Dermis microvascular lymphatic vessel endothelial cell (primary cell): ENCODE measurements at regions not wholly inside any gene's neighbourhood (a gene's known extent, or its start where the extent isn't known, plus 50 kb on each side); places are given as distances from the start of the nearest gene placed in this dataset.

Experiments used
- DNase-seq, 2 donors: peaks; one replicate each; pipeline versions ENCODE4 v3.0.0 to v3.0.0-alpha.2; 2010; ENCODE audit warnings: low read depth in 2 of 2

DNA sequence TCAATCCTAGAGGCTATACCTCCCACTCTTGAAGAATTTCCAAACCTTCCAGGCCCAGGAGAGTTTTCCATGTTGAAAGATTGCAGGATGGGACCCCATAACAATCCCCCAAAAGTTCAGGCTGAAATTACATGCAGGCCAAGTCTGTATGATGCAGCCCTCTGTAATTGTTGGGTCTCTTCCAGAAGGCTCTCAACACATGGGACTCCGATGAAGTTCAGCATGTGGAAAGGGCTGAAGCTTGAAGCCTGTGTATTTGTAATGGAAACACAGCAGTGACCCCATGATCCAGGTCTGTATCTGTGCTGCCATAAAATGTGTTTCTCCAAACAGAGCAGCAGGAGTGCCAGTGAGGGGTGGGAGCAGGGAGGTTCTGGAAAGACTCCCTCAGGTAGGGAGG, 202.5 kb upstream of the LYPLAL1 start:
- DNase-seq: no peak

DNA sequence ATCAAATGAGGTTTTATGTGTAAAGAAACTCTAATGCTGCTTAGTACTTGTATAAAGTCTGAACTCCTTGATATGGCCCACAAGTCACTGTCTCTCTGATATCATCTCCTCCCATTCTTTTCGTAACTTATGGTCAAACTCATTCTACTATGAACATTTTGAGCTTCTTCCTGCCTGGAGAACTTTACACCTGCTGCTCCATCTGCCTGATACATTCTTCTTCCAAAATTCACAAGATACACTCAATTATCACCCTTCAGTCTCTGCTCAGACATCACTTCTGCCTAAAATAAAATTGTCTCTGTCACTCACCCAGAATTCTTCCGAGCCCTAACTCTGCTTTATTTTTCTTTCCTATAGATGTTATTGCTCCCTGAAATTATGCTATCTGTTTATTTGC, 192.8 kb upstream of the LYPLAL1 start:
- no peak for DNase-seq

DNA sequence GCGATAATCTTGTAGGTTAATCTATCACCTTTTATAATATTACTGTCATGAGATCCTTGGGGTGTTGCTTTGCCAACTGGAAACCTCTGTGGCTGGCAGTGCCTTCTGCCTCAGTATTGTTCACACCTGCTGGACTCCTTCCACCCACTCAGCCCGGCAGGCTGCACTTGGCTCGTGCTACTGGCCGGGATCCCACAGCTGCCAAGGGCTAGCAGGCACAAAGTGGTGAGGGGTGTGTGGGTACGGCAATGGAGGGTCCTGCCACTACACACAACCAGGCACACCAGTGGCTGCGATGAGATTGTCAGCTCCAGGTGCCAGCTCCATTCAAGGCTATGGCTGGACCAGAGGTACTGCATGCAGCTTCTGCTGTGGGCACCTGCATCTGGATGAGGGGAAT, 191.2 kb upstream of the LYPLAL1 start:
- no peak for DNase-seq

GRCh38 chr1:218983433-218983832, 190.2 kb upstream of the LYPLAL1 start:
- DNase-seq: no peak

DNA sequence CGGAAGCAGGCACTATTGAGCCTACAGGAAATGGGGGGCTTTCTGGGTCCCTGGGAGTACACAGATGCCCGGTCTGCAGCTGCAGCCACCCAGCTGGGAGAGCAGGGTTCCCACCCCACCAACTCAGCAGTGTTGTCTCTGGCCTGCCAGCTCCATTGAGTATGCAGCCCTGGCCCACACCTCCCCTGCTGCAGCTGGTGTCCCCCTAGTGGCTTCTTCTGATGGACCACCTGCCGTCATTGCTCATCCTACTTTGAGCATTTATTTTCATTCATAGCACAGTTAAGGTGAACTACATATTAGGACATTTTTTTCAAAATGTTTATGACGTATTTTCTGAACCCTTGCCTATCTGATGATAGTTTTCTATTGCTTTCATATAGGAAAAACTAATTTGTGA, 189.8 kb upstream of the LYPLAL1 start:
- peak in 1 of 2 donors; percentile 14 for DNase-seq

DNA sequence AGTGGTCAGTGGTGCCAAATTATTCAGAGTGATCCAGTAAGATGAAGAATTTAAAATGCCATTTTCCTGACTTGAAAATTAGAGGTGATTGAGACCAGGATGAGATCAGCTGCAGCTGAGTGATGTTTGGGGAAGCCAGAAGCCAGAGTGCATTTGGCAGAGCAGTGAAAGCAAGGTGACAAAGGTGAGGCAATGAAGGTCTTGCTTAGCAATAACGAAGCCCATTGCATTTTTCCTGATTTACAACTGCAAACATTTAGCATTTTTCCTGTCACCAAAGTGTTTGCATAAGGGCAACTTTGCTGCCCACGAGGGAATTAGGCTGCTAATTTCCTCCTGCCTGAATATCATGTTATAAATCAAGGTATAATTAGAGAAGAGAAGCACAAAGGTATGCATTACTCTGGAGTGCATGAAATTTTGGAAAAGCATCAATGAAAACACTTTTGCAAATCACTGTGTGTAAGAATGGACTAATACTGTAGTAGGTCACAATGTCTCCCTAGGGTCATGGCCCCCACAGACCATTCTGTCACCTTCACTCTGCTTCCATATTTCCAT, 188.2 kb upstream of the LYPLAL1 start:
- DNase-seq: no peak

- no peak for DNase-seq
Observed at GRCh38 chr1:218986816-218987215, 186.9 kb upstream of the LYPLAL1 start.

DNA sequence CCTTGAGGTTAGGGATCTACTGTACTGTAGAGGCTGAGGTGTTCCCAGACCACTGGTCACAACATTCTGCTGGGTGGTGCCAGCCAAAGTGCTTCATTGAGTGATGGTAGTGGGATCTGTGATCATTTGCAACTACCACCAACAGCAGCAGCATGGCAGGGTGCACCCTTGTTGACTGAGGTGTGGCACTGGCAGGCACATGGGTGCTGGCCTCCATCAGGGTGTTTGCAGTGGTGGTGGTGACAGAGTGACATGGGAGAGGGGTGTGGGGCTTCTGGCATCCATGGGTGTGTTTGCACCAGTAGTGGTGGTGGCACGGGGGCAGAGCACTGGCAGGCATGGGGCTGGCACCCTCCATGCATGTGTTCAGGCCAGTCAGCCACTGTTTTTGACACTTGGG, 183.7 kb upstream of the LYPLAL1 start:
- no peak for DNase-seq

DNA sequence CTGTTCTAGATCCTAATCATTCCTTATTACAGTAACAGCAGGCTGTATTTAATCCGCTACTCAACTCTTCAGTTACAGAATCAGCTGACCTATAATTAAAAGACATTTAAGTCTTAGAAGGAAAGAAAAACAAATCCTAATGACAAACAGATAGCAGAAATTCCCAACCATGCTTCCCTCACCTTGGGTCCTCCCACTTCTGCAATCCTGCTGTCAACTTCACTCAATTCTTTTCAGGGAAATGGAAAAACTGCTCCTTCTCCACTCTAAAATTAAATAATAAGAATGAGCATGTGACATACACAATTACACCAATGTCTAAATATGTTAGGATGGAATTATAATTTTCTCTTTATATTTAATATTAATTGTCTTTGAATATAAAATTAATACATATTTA, 182.6 kb upstream of the LYPLAL1 start:
- DNase-seq: no peak

GRCh38 chr1:218994615-218995014, 179.1 kb upstream of the LYPLAL1 start:
- no peak for DNase-seq

GRCh38 chr1:218995091-218995665, 178.5 kb upstream of the LYPLAL1 start:
- DNase-seq: no peak

DNA sequence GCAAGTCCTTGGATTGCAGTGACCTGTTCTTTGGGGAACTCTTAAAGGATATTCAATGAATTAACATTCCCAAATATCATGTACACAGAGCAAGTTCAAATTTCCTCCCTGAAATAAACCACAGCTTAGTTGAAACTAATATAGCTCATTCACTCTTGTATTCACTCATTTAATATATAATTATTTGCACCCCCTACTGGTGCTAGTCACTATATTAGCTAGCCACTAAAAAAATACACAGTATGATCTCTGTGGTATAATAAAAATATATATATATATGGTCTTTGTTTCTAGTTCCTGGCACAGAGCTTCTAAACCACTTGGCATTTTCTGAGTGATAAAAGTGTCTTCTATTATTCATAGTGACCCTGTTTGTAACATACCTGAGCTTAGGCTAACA, 177.3 kb upstream of the LYPLAL1 start:
- peak; percentile 5 to 29 for DNase-seq

DNA sequence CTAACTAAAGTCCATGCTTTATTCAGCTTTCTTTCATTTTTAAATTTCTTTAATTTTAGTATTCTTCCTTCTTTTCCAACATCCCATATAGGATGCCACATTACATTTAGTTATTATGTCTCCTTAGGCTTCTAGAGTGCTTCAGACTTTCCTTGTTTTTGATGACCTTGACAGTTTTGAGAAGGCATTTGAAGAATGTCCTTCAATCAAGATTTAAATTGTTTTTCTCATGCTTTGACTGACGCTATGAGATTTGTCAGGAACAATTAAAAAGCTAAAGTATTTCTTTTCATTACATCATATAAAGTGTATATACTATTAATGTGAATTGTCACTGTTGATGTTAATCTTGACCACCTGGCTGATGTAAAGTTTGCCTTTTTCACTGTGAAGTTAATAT, 173.7 kb upstream of the LYPLAL1 start:
- DNase-seq: no peak

- no peak for DNase-seq
Observed at GRCh38 chr1:219000631-219001030, 173.0 kb upstream of the LYPLAL1 start.

- DNase-seq: no peak
Observed at GRCh38 chr1:219010720-219011119, 163.0 kb upstream of the LYPLAL1 start.

DNA sequence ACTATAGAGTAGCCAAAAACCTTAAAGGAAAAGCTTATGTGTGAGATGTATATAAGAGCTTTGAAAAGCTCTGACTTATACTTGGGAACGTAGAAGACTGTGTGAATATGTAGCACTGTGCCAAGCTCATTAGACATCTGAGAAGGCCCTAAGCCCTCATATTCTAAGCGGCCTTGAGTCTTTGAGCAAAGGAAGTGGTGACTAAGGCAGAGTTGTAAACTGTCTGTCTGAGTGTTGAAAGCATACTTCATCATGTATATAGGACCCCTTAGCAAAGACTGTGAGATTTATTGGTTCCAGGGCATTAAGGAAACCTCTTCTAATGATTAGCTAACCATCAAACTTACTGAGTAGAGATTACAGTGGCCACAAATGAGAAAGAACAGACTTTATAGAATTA, 153.3 kb upstream of the LYPLAL1 start:
- peak in 1 of 2 donors; percentile 30 for DNase-seq

- no peak for DNase-seq
Observed at GRCh38 chr1:219020846-219021245, 152.8 kb upstream of the LYPLAL1 start.

GRCh38 chr1:219027146-219027673, 146.5 kb upstream of the LYPLAL1 start:
- DNase-seq: no peak

DNA sequence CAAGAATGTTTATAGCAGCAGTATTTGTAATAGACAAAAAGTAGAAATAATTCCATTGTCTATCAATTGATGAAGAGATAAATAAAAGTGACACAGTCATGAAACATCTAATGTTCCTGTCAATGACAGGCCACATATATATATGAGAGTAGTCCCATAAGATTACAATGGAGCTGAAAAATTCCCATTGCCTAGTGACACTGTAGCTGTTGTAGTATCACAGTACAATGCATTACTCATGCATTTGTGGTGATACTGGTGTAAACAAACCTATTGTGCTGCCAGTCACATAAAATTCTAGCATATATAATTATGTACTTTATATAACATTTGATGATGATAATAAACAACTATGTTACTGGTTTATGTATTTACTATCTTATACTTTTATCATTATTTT, 141.9 kb upstream of the LYPLAL1 start:
- DNase-seq: peak in 1 of 2 donors; percentile 13

- DNase-seq: no peak
Observed at GRCh38 chr1:219038398-219038797, 135.3 kb upstream of the LYPLAL1 start.

- no peak for DNase-seq
Observed at GRCh38 chr1:219039017-219039681, 134.5 kb upstream of the LYPLAL1 start.

DNA sequence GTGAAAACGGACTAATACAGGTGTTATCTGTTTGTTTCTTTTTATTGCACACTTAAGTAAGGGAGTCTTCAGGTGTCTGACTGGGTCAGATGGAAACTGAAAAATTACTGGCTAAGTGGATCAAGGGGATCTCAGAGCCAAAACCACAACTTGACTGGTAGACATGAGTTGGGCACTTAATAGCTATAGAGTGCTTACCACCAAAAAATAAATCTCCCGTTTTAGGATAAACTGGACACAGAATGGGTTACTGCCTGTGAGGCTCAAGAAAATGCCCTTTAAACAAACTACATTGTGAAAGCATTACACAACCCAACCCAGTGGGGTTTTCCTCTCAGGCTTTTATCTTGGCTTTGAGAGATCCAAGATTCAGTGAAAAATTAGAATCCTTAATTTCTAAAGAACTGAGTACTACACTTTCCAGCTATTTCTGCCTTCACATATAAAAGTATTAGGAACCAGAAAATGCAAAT, 134.0 kb upstream of the LYPLAL1 start:
- DNase-seq: no peak

DNA sequence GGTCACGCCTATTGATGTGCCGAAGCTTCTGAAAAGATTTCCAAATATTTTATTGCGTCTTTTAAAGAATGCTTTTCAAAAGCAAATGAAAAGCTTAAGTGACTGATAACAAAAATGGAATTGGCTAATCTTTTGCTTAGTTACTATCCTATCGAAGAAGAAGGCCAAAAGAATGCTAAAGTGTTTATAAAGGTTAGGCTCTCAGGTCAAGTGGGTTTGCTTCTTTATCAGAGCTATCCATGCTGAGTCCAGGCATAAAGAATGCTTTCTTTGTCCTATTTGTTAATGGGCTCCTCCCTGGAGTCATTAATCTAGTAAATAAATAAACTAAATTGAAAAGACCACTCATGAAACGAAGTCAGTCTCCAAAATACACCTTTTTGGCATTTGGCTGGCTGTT, 133.4 kb upstream of the LYPLAL1 start:
- DNase-seq: no peak
